Adrenal gland (tissue), 5 donors: ENCODE measurements at regions not wholly inside any gene's neighbourhood (a gene's known extent, or its start where the extent isn't known, plus 50 kb on each side); places are given as distances from the start of the nearest gene placed in this dataset.

ENCODE experiments used
- POLR2A ChIP-seq, 2 donors: fragments of 450-650 bp; IDR thresholded peaks; one replicate each; pipeline ENCODE4 v1.6.1; 2017; ENCODE audit warnings: antibody characterized with exemption in 2 of 2, mild to moderate bottlenecking in 2 of 2, moderate library complexity in 1 of 2
- TF ChIP-seq, protein P1 (sequence below), 6 experiments: fragments of 450-650 bp in 4 of 6; fragments of 200-600 bp in 2 of 6; sonication (generic) in 1 of 6; IDR thresholded peaks; 1 replicate in 5 of 6; 2 replicates in 1 of 6; pipeline versions ENCODE4 v1.5.1 to v1.8.0; 2016 to 2021; ENCODE audit warnings: antibody characterized with exemption in 6 of 6, mild to moderate bottlenecking in 2 of 6, moderate library complexity in 1 of 6
- donor health status: DM: no; HTN: no; CAD: no.

DNA sequence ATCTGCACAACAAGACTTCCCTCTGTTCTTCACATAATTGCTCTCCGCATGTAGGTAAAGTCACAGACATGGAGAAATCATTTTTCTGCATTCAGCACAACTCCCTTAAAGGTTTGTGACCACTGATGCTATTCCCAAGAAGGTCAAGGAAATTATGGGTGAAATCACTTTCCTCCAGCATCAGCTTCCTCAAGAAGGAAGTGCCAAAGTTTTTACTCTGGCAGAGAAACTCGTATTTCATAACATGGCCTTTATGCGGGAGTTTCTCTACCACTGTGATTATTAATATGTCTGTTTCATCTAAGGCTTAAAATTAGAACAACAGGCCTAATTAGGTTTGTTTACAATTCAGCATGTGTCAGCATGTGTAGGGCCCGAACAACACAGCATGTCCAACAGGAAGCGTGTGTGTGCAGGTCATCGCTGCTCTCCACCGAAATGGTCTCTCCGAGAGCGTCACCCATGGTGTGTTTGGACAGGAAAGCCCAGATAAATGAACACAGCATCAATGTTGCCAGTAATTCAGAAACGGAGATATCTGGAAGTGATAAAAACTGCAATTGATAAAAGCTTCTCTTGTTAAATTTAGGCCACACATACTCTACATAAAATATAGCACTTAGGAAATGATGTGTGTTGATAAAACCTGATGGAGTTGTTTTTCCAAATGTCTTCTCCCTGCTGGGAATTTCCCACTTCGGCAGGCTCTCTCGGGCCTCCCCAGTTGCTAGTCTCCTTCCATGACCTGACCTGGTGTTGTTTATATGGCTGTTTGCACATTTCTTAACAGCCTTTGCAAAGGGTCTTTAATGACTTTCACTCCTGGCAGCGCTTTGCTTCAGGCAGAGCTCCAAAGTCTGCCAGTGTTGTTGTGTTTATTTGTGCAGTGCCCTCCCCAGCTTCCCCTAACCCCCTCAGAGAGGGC, 265.1 kb upstream of the CEP162 start:
- TF ChIP-seq, protein P1, sequence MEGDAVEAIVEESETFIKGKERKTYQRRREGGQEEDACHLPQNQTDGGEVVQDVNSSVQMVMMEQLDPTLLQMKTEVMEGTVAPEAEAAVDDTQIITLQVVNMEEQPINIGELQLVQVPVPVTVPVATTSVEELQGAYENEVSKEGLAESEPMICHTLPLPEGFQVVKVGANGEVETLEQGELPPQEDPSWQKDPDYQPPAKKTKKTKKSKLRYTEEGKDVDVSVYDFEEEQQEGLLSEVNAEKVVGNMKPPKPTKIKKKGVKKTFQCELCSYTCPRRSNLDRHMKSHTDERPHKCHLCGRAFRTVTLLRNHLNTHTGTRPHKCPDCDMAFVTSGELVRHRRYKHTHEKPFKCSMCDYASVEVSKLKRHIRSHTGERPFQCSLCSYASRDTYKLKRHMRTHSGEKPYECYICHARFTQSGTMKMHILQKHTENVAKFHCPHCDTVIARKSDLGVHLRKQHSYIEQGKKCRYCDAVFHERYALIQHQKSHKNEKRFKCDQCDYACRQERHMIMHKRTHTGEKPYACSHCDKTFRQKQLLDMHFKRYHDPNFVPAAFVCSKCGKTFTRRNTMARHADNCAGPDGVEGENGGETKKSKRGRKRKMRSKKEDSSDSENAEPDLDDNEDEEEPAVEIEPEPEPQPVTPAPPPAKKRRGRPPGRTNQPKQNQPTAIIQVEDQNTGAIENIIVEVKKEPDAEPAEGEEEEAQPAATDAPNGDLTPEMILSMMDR (IDR thresholded peaks at IDR 0.05) = no peak
- TF ChIP-seq POLR2A (IDR thresholded peaks at IDR 0.05) = no peak
